HG03139 (cell line): ENCODE measurements at regions not wholly inside any gene's neighbourhood (a gene's known extent, or its start where the extent isn't known, plus 50 kb on each side); places are given as distances from the start of the nearest gene placed in this dataset.
"Not testable (repeated sequence)": the region's sequence is repeated elsewhere in the genome, so short reads cannot be mapped to it uniquely, and the experiment has no call there.

Experiments used
- ATAC-seq: cut with Tn5 transposase; IDR thresholded peaks from one replicate; pipeline ENCODE4 v1.9.1; 2021; ENCODE audit not compliant: unreplicated experiment

DNA sequence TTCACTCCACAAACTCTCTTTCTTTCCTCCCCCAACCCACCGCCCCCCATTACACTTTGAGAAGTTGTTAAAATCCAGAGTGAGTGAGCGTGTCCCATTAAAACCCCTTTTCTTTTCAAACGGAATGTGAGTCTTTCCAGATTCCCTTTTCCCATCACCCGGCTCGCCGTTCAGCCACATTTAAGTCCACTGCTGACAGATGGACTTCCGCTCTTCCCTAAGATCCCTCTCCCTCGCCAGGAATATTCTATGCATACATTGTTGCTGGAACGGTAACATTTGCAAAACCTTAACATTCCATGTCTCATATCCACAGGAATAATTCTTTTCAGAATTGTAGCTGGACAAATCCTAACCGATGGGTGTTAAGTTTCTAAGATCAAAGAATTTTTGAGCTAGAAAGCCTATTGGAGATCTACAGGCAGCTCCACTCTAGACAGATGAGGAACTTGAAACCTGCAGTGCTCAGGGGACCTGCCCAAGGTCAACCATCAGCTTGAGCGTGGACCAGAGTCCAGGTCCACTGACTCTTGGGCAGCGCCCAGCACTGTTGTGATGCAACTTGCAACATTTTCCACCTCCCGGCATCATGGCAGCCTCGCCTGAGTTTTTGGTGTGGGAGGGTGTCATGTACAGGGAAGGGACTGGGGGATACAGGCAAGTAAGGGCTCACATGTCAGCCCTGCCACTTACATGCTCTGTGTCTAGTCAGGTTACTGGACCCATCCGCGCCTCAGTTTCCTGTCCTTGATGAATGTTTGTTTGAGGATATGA is 500.1 kb downstream of the CCDC171 start:
- no peak for ATAC-seq

DNA sequence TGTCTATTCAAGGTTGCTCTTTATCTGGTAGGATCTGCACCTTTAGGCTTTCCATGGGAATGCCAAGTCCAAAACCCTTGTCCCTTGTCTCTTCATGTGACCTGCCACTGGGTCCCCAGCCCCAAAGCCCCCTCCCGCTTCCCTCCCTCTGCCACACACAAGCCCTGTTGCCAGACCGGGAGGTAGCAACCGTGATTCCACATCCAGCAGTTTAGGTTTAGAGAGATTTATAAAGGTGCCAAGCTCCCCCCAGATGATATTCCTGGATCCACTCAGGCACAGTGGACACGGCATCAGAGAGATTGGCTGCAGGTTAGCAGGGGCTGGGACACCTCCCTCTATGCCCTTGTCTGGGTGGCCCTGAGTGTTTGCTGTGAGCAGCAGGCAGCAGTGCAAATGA is 504.7 kb downstream of the CCDC171 start:
- no peak for ATAC-seq

DNA sequence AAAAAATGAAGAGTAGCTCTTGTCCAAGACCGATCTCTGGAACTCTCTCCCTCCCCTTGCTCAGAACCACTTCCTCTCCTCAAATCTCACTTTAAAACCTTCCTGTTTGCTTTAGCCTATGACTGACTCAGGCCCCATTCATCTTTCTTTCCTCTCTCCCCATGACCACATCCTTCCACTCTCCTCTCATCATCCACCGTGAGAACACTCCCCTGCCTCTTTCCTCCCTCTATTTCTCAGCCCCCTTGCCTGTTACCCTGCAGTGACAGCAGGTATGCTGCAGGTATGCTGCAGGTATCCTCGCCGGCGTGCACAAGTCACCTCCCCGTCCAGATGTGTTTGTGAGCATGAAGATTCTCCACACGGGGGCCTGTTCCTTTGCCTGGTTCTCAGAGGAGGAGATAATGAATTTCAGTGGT is 505.3 kb downstream of the CCDC171 start:
- no peak for ATAC-seq

DNA sequence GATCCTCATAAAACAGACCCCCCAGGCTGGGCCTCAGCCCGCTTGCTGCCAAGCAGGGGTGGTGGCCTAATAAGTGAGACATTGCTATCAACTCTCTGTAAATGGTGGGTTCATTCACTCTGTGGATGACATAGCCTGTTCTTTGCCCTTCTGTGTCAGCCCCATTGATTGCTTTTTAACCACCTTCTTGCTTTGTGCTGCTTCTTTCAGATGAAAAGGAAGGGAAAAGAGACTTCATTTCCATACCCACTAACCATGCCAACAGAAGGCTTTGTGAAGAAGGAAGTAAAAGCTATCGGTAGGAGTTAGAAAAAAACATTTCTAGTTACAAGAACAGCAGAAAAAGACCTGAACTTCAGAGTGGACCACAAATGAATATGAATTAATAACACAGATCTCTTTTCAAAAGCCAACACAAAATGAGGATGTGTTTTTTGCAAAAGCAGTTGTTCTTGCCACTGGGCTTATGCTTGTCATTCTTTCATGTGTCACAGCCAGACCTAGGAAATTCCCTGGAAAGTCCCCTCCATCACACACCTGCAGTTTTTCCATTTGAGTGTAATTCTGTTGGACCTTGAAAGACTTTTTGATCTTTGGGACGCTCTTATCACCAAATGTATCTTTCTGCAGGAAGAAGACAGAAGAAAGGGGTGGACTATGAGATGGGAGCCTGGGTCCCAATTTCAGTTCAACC is 507.7 kb downstream of the CCDC171 start:
- no peak for ATAC-seq

DNA sequence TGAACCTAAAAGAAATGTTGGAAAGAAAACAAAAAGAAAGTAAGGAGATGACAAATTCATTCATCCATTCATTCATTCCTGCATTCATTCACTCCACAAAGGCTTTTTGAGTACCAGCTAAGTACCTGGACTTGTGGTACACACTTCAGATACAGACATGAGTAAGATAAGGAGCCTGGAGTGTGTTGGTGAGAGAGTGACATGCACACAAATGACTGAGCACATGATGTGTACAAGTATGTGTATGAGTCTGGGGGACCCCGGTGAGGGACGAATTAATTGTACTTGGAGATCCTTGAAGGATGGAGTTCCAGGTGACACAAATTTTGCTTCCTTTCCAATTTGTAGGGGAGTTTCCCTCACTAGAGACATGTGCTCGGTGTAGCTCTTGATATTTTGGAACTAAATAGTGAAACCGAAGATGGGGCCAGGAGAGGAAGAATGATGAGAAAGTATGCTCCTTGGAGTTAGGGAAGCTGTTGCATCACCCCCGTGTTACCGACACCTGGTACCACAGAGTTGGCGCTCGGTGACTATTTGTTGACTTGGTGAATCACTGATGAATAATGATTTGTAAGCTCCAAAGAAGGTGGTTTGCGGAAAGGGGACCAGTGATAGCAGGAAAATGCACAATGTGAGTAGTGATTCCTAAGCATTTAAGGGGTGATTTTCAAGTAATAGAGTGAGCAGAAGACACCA is 509.8 kb downstream of the CCDC171 start:
- no peak for ATAC-seq

DNA sequence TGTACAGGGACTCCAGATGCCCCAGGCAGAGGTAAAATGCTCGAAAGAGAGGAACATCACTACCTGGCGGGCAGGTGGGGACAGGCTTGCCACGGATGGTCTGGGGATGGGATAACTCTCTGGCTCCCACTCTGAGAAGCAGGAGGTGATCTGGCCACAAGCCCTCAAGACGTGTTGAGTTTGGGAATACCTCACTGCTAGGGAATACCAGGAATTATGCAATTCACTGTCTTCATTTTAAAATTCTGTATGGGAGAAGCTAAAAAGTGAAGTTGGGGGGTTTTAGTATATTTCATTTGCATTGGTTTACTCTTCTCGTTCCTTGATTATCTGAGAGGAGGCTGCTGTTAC is 510.4 kb downstream of the CCDC171 start:
- ATAC-seq = no peak

DNA sequence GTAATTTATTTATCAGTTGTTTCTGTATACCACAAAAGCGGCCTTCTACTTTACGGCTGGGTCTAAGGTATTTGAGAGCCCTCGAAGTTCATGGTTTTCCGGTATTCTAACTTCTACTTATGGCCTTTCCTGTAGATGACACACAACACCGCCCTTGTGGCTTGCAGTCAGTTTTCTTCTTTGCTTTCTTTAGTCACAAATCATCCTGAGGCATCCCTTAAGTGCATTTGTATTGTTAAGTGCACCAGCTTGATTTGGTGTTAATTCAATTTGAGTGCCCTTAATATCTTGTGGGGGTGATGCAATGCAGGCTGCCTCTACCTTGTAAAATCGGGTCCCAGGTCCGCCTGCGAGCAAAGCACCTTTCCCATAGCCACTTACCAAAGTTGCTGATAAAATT is 511.9 kb downstream of the CCDC171 start:
- no peak for ATAC-seq

DNA sequence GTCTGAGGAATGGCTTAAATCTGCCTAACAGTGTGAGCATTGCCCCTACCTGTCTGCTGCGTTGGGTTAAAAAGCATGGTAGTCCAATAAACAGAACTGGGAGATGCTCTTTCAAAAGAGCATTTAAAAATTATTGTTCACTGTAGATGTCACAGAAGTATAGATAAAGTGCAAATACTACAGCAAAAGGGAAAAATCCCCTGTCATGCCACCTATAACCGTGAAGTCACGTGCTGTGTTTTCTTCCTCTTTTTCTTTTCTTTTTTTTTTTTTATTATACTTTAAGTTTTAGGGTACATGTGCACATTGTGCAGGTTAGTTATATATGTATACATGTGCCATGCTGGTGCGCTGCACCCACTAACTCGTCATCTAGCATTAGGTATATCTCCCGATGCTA is 513.4 kb downstream of the CCDC171 start:
- ATAC-seq = not testable (repeated sequence)

DNA sequence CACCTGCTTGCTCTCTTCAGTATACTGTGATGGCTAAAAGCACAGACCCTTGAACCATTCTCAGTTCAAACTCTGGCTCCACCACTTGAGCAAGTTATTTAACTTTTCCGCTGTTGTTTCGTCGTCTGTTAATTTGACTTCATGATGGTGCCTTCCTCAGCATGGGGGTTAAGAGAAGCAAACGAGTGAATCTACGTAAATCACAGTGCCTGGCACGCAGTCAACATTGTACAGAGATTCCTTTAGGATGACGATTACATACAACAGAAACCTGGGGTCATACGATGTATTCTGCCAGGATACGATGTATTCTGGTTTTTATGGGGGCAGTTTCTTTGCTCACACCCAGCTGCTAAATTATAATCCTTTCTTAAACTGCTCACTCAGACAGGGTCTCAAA is 515.6 kb downstream of the CCDC171 start:
- ATAC-seq = no peak

DNA sequence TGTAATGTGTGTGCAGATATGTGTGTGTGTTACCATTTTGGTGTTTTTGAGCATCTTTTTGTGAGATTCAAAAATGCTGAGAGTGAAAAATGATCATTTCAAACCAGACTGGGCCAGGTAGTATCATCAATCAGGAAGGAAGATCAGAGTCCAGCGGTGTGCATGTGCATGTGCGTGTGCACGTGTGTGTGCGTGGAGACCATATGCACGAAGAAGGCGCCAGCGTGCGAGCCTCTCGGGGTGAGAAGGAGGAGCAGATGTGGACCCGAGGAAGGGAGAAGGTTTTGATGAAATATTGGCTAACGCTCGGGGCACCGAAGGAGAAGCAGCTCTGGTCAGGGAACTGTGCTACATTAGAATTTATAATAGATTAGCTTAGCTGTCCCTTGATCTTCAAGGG is 516.4 kb downstream of the CCDC171 start:
- no peak for ATAC-seq

DNA sequence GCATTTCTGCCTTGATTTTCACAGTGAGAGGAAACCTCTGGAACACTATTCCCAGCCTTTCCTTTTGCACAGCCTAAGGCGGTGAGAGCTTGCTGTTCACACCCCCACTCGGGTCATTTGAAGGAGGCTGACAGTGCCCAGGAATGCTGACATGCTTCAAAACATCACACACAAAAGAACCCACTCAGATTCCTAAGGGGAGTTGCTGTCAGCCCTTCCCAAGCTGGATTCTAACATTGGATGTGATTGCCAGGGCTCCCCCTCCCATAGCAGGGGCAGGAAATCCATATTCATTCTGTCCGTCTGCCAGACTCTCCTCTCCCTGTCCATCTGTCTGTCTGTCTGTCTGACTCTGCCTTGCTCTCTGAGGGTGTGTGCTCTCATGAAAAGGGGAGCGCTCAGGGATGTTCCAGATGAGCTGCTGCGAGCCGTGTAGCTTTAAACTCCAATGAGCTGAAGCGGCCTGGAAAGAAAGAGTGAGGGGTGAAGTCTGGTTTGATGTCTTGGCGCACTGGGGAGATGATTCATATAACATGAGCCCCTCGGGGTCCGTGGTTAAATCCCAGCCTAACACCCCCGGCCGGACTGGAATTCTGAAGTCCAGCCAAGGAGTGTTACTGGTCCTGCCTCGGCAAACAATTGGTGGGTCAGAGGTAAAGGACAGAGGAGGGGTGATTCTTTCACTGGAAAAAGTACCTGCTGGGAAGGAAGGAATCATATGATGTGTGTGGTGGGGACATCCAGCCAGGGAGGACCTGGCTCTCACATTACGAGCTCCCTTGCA is 517.0 kb downstream of the CCDC171 start:
- ATAC-seq = no peak

DNA sequence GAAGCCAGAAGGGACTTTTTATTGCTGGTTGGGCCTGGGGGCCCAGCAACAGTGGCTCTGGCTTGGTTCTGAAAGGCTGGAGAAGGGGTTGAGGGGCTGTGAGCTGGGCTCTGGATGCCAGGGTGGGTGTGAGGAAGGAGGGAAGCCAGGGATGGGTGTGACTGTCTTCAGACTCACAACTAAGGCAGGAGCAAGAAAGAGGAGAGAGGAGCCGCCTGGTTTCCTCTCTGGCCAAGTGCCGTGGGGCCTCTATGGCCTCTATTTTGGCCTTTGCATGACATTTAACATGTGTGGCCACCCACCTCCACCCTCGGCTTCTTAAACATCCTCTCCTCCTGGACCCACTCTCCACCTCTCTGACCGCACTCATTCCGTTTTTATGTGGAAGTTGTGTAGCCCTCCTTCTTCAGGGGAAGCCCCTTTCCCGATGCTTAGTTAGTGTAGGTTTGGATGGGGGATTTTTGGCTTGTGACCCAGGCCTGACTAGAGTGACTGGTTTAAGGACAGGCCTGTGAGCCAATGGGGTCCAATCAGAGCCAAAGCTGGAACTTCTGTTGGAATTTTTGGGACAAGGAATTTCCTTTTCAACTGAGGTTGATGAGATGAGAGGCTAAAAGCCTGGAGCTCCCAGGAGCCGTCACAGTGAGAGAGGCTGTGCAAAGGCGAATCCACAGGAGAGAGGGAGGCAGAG is 517.8 kb downstream of the CCDC171 start:
- ATAC-seq = no peak

DNA sequence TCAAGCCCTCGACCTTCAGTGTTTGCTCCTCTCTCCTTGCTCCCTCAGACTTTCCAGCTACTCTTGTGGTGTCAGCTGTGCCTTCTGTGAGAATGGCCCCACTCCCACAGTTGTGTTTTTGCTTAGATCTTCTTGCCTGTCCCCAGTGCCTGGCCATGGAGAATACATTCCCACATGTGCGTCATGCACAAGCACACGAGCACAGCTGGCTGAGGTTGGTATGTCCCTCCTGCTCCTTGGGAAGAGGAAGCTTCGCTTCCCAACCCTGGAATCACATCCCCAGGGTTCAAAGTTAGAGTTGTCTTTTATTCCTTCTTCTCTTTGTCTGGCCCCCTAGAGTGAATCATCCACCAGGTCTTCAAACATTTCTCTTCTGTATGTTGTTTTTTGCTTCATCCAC is 518.6 kb downstream of the CCDC171 start:
- ATAC-seq = no peak

DNA sequence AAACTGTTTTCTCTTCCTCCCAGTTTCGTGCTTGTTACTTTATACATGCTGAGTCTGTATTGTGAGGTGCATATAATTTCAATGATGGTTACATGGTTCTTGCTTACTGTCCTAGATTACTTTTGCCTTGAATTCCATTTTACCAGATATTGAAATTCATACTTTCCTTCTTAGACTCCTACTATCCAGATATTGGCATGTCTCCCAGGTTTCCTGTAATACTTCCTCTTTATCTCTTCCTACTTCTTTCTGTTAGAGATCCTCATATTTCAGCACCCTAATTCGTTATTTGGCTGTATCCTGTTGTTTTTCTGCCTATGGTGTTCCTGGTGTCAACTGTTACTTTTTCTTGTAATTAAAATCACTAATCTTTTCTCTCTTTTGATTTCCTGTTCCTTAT is 522.1 kb downstream of the CCDC171 start:
- no peak for ATAC-seq

DNA sequence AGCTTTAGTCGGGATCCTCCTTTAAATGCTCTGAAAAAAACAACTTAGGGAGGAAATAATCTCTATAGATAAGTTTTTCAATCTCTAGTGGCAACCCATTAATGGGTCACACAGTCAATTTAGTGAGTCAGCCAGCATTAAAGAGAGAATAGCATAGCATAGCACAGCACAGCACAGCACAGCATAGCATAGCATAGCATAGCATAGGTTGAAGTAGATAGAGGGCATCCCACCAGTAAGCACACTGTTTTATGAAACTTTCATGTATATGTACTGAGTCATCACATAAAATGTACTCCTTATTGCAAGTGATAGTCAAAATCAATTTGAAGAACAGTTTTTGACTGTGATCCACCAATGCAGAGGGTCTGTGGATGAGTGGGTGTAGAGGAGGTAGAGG is 522.9 kb downstream of the CCDC171 start:
- ATAC-seq = no peak

DNA sequence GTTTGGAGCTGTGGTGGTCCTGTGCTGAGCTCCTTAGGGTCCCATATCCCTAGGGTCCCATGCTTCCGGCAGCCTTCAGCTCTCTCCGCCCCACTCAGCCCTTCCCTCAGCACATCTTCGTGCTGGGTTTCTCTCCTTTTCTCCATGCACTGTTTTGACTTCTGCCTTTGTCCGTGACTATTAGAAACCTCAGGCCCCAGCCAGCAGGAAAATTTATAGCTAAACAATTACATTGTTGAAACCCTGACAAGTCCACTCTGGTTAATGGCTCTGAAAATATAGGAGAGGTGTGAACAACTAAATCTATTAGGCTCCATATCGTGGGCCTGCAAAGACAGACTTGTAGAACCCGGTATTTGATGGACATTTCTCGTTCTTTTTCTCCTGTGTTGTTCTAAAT is 523.7 kb downstream of the CCDC171 start:
- no peak for ATAC-seq

DNA sequence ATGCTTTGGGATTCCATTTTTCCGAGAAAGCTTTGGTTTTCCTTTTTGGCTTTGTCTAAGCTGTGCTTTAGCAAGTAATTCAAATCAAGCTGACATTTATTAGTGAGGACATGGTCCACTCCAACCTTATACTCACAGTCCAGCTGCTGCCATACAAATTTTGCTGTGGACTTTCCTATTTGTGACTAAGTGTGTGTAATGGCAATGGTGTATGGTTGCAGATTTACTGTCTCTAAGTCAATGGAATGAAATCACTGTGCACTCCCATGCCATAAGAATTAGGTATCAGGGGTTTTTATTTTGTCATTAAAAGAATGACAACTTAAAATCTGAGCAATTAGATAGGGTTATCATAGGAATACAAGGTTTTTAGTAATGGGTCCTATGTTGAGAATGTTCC is 530.0 kb downstream of the CCDC171 start:
- ATAC-seq = no peak

DNA sequence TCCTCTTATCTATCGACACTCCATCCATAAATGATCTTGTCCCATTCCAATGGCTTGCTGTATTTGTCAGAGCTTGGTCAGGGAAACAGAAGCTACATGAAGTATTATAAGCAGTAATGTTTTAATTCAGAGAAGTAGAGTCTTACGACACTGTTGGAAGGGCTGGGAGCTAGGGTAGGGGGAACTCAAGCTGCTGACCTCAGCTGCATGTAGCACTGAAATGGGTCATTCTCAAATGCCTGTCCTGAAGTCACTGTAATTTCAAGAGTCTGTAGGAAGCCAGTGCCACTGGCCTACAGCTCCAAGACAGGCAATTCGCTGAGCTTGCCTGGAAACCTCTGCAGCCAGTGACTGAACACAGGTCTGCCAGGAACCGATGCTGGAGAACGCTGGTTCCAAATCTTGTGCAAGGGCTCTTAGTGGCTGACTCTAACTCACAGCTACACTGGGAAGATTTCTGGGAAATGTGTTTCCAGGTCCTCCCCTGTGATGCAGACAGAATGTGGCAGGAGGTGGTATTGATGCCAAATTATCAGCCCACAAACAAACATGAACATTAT is 532.4 kb downstream of the CCDC171 start:
- ATAC-seq = no peak

DNA sequence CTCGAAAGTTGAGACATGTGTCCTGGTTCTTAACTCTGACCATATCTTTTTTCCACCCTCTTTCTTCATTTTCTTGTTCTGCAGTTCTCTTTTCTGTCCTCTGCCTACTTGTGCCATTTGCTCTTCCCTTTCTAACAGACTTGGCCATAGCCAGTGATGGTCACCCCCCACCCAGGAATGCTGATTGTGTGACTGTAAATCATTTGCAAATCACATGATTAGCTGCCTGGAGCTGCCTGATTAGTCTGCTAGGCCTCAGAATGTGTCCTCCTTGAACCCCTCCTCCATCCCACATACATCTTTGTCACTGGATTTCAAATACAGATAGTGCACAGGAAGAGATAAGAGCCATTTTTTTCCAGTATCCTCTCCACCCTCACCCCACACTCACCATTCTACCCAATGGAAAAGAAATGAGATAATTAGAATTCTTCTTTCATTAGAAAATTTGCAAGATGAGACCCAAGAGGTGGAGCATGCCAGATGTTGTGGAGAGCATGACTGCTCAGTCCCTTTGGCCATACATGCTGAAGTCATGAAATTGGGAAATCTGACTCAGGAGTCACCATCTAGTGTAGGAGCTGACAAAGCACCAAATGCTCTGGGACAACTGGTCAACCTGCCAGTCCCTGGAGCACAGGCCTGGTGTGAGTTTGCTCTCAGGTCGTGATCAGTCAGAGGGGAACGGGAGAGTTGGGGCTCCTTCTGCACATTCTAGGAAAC is 538.2 kb downstream of the CCDC171 start:
- ATAC-seq = no peak
